Heart left ventricle (tissue), 13 donors: ENCODE measurements at regions not wholly inside any gene's neighbourhood (a gene's known extent, or its start where the extent isn't known, plus 50 kb on each side); places are given as distances from the start of the nearest gene placed in this dataset.

Source experiments
- POLR2A ChIP-seq, 2 donors: fragments of 450-650 bp; IDR thresholded peaks; one replicate each; pipeline ENCODE4 v1.6.1; 2017; ENCODE audit warnings: antibody characterized with exemption in 2 of 2, mild to moderate bottlenecking in 2 of 2, moderate library complexity in 2 of 2
- TF ChIP-seq, protein P1 (sequence below), 12 donors: fragments of 200-600 bp; sonication (generic) in 4 of 12; IDR thresholded peaks; one replicate each; pipeline versions ENCODE4 v1.5.0 to v1.8.0; 2018 to 2022; ENCODE audit warnings: antibody characterized with exemption in 12 of 12, mild to moderate bottlenecking in 5 of 12
- donor health status: ischemic (EF 13 %, LVEDD 7.1; RV severe dilation, severe dysfunction).
- donor health status: DM: no; HTN: yes; CAD: no.
- donor health status: DM: no; HTN: no; CAD: no.
- donor health status: ischemic (EF 25% LVEDD 6.9; RV normal size, moderate dysfunction).
- donor health status: ischemic (EF 25% LVEDD 5.7; RV mildly dilated, moderate dysfunction).
- donor health status: ischemic (EF 35%, LVEDD 5.7; RV mildly dilated, moderate dysfunction).
- donor health status: nonischemic (EF 11% LVEDD 7.7; RV severe dilation, severe dysfunction).
- donor health status: DM: yes; HTN: yes; CAD: no.
- donor health status: PGD.
- donor health status: ischemic (EF 29% LVEDD 5.4; RV normal size, mild dysfunction).
- donor health status: nonischemic (EF 23%, LVEDD 6.1; RV moderate dilation, normal function).

DNA sequence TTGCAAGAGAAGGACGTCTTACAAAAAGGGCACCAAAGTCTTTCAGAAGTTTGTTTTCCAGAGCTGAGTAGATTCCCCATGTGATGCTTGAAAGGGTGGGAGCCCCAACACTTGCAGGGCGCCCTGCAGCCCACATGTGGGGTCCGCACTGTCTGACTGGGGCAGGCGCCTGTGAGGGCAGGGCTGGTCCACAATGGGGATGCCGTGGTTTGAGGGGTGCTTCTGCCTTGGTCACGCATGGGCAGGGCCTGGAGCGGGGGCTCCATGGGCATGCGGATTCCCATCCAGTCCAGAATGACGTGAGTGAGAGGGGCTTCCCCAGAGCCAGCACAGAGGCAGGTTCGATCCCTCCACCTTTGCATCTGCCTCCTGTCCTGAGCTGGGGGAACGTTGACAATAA, 101.5 kb upstream of the SHH start:
- TF ChIP-seq, protein P1, sequence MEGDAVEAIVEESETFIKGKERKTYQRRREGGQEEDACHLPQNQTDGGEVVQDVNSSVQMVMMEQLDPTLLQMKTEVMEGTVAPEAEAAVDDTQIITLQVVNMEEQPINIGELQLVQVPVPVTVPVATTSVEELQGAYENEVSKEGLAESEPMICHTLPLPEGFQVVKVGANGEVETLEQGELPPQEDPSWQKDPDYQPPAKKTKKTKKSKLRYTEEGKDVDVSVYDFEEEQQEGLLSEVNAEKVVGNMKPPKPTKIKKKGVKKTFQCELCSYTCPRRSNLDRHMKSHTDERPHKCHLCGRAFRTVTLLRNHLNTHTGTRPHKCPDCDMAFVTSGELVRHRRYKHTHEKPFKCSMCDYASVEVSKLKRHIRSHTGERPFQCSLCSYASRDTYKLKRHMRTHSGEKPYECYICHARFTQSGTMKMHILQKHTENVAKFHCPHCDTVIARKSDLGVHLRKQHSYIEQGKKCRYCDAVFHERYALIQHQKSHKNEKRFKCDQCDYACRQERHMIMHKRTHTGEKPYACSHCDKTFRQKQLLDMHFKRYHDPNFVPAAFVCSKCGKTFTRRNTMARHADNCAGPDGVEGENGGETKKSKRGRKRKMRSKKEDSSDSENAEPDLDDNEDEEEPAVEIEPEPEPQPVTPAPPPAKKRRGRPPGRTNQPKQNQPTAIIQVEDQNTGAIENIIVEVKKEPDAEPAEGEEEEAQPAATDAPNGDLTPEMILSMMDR (IDR thresholded peaks at IDR 0.05): no peak
- TF ChIP-seq POLR2A (IDR thresholded peaks at IDR 0.05): no peak
